HepG2 (cell line): ENCODE measurements at regions not wholly inside any gene's neighbourhood (a gene's known extent, or its start where the extent isn't known, plus 50 kb on each side); places are given as distances from the start of the nearest gene placed in this dataset.

Experiments used
- ATAC-seq: fragments of 200-7000 bp; cut with Tn5 transposase; 3 replicates; pipeline ENCODE4 v1.9.1; 2020; ENCODE audit warnings: mild to moderate bottlenecking, moderate library complexity
- BruUV-seq: library from RNA; stranded (reverse); fragments of 400-500 nt; replicated peaks from 2 replicates; lab custom pipeline; 2021; lab: Mats Ljungman, UMichigan
- CTCF ChIA-PET: fragments of 300-600 bp; formaldehyde crosslinking; extraction: SDS; loops from one replicate; lab custom pipeline; 2021; ENCODE audit warnings: low total read pairs, inconsistent platforms, low intra/inter-chr PET ratio; lab: Yijun Ruan, JAX
- POLR2A ChIA-PET: fragments of 350-600 bp; sonication (Branson Sonifier 250); formaldehyde crosslinking; loops from one replicate; lab custom pipeline; 2020; ENCODE audit warnings: antibody characterized with exemption, inconsistent platforms; lab: Yijun Ruan, JAX
- DNase-seq: peaks from one replicate; pipeline ENCODE4 v3.0.0-alpha.2; 2015; ENCODE audit warnings: low spot score
- FAIRE-seq: peaks from 3 replicates; lab custom pipeline; 2011; peaks lifted over from hg19 to GRCh38; lab: Jason Lieb, UNC
- H2AFZ ChIP-seq: one replicate; pipeline ENCODE4 v1.6.1; 2011; ENCODE audit warnings: low read length, inconsistent platforms
- H3K27ac ChIP-seq: fragments of 300-600 bp; 3 replicates; pipeline ENCODE4 v1.8.0; 2011; ENCODE audit warnings: mixed run types, mild to moderate bottlenecking, mixed read lengths, low read length, inconsistent platforms; ENCODE audit not compliant: insufficient read depth; ENCODE audit errors: extremely low read length
- H3K27me3 ChIP-seq, 2 experiments: fragments of 200-600 bp in 1 of 2; 2 replicates in 1 of 2; 3 replicates in 1 of 2; pipeline versions ENCODE4 v1.6.0 to v1.8.0; 2011; ENCODE audit warnings: low read length in 2 of 2, mild to moderate bottlenecking in 2 of 2, moderate library complexity in 2 of 2, inconsistent platforms in 1 of 2; ENCODE audit not compliant: insufficient read depth in 2 of 2, control insufficient read depth in 1 of 2
- H3K36me3 ChIP-seq, 2 experiments: fragments of 200-600 bp in 1 of 2; replicated peaks in 1 of 2; 2 replicates in 1 of 2; 3 replicates in 1 of 2; pipeline versions ENCODE4 v1.5.1 to v1.8.0; 2011; ENCODE audit warnings: low read length in 2 of 2, inconsistent platforms in 1 of 2; ENCODE audit not compliant: insufficient read depth in 2 of 2, control insufficient read depth in 1 of 2
- H3K4me1 ChIP-seq: 2 replicates; pipeline ENCODE4 v1.5.1; 2012; ENCODE audit warnings: low read length, inconsistent platforms; ENCODE audit not compliant: insufficient read depth
- H3K4me2 ChIP-seq: 2 replicates; pipeline ENCODE4 v1.6.0; 2011; ENCODE audit warnings: low read depth, low read length, inconsistent platforms
- H3K4me3 ChIP-seq, 3 experiments: fragments of 200-600 bp in 1 of 3; sonication (generic), shearing (Covaris generic) in 1 of 3; replicated peaks in 1 of 3; 2 replicates each; pipeline ENCODE4 v1.5.1; 2011 to 2016; ENCODE audit warnings: low read length in 3 of 3, inconsistent platforms in 2 of 3, low read depth in 2 of 3, mild to moderate bottlenecking in 2 of 3, control low read depth in 1 of 3, mixed read lengths in 1 of 3; ENCODE audit not compliant: insufficient read depth in 1 of 3
- H3K79me2 ChIP-seq: one replicate; pipeline ENCODE4 v1.6.1; 2011; ENCODE audit warnings: low read length, inconsistent platforms; ENCODE audit not compliant: insufficient read depth
- H3K9ac ChIP-seq: 2 replicates; pipeline ENCODE4 v1.6.0; 2011; ENCODE audit warnings: mild to moderate bottlenecking, low read depth, low read length, inconsistent platforms; ENCODE audit not compliant: insufficient read depth
- H3K9me3 ChIP-seq: 2 replicates; pipeline ENCODE4 v1.5.1; 2012; ENCODE audit warnings: mild to moderate bottlenecking, low read length
- H4K20me1 ChIP-seq: 2 replicates; pipeline ENCODE4 v1.6.0; 2011; ENCODE audit warnings: inconsistent platforms, mild to moderate bottlenecking, low read length, moderate library complexity; ENCODE audit not compliant: insufficient read depth
- ARID3A ChIP-seq: IDR thresholded peaks from 2 replicates; pipeline ENCODE4 v1.6.1; 2012; ENCODE audit warnings: low read depth, low read length, improper control_type of control experiment
- CEBPG ChIP-seq: IDR thresholded peaks from 2 replicates; pipeline ENCODE4 v1.6.1; 2016
- DR1 ChIP-seq: sonication (generic); formaldehyde crosslinking; IDR thresholded peaks from 2 replicates; pipeline ENCODE4 v1.8.0; 2021; ENCODE audit warnings: mild to moderate bottlenecking, missing genetic modification reagents, inconsistent platforms
- ESRRA ChIP-seq: sonication (generic); formaldehyde crosslinking; IDR thresholded peaks from 2 replicates; pipeline ENCODE4 v1.5.1; 2020; ENCODE audit warnings: mild to moderate bottlenecking, low read depth, missing genetic modification reagents
- HMGXB4 ChIP-seq, 2 experiments: sonication (generic) in 1 of 2; formaldehyde crosslinking in 1 of 2; IDR thresholded peaks; 2 replicates each; pipeline versions ENCODE4 v1.4.0 to v1.6.1; 2018 to 2020; ENCODE audit warnings: missing genetic modification reagents in 2 of 2, borderline replicate concordance in 1 of 2, low read depth in 1 of 2, mild to moderate bottlenecking in 1 of 2, missing biosample characterization in 1 of 2
- MEIS1 ChIP-seq: sonication (generic); formaldehyde crosslinking; IDR thresholded peaks from 2 replicates; pipeline ENCODE4 v1.9.0; 2021; ENCODE audit warnings: mild to moderate bottlenecking, missing genetic modification reagents, moderate library complexity, borderline replicate concordance
- PITX1 ChIP-seq: sonication (generic); formaldehyde crosslinking; IDR thresholded peaks from 2 replicates; pipeline ENCODE4 v1.5.1; 2020; ENCODE audit warnings: mild to moderate bottlenecking, missing genetic modification reagents
- REPIN1 ChIP-seq: sonication (generic); formaldehyde crosslinking; IDR thresholded peaks from 2 replicates; pipeline ENCODE4 v1.8.0; 2022; ENCODE audit warnings: missing genetic modification reagents, low read depth, mild to moderate bottlenecking, borderline replicate concordance
- SOX5 ChIP-seq: IDR thresholded peaks from 2 replicates; pipeline ENCODE4 v1.6.1; 2016; ENCODE audit warnings: borderline replicate concordance
- SPEN ChIP-seq: sonication (generic); formaldehyde crosslinking; IDR thresholded peaks from 2 replicates; pipeline ENCODE4 v1.5.1; 2020; ENCODE audit warnings: low read depth, mild to moderate bottlenecking, missing genetic modification reagents
- XRCC5 ChIP-seq: fragments of 200-400 bp; formaldehyde crosslinking; optimal IDR thresholded peaks from 2 replicates; pipeline ENCODE3; 2017; ENCODE audit warnings: mild to moderate bottlenecking, low read length
- ZHX1 ChIP-seq: sonication (generic); formaldehyde crosslinking; IDR thresholded peaks from 2 replicates; pipeline ENCODE4 v1.8.1; 2022; ENCODE audit warnings: low read depth, mild to moderate bottlenecking, missing genetic modification reagents
- ZNF138 ChIP-seq: sonication (generic); formaldehyde crosslinking; IDR thresholded peaks from 2 replicates; pipeline ENCODE4 v1.5.0; 2020; ENCODE audit warnings: mild to moderate bottlenecking, low read depth, missing genetic modification reagents
- ZNF225 ChIP-seq: sonication (generic); formaldehyde crosslinking; IDR thresholded peaks from 2 replicates; pipeline ENCODE4 v1.4.0; 2020; ENCODE audit warnings: mild to moderate bottlenecking, missing genetic modification reagents
- ZNF232 ChIP-seq: sonication (generic); formaldehyde crosslinking; IDR thresholded peaks from 2 replicates; pipeline ENCODE4 v1.4.0; 2020; ENCODE audit warnings: missing genetic modification reagents, borderline replicate concordance
- ZNF24 ChIP-seq: fragments of 450-650 bp; IDR thresholded peaks from 2 replicates; pipeline ENCODE4 v1.6.1; 2017; ENCODE audit warnings: antibody characterized with exemption, mild to moderate bottlenecking
- ZNF260 ChIP-seq: sonication (generic); formaldehyde crosslinking; IDR thresholded peaks from 2 replicates; pipeline ENCODE4 v1.4.0; 2020; ENCODE audit warnings: missing genetic modification reagents, low read depth, mild to moderate bottlenecking, borderline replicate concordance
- ZNF557 ChIP-seq: sonication (generic); formaldehyde crosslinking; IDR thresholded peaks from 2 replicates; pipeline ENCODE4 v1.4.0; 2020; ENCODE audit warnings: missing genetic modification reagents
- ZSCAN21 ChIP-seq: sonication (generic); formaldehyde crosslinking; IDR thresholded peaks from 2 replicates; pipeline ENCODE4 v1.8.0; 2022; ENCODE audit warnings: mild to moderate bottlenecking, missing genetic modification reagents, moderate library complexity, borderline replicate concordance
- WGBS: methylation state at CpG from one replicate; pipeline ENCODE4 v1.1.6; 2017; ENCODE audit warnings: low lambda C conversion rate; 5-methylcytosine and 5-hydroxymethylcytosine counted together
- in situ Hi-C: cut with HindIII; loops from 2 replicates; pipeline ENCODE4 v1.10.0; 2017; ENCODE audit warnings: low pct_unique_long_range_greater_than_20kb; ENCODE audit not compliant: extremely low pct_ligation_motif_present
- intact Hi-C: fragments of 100-400 bp; cut with micrococcal nuclease; formaldehyde crosslinking; loops from one replicate; pipeline ENCODE4 v1.10.0; 2022; ENCODE audit not compliant: unreplicated experiment

GRCh38 chr10:47237316-47238260, 62.4 kb upstream of the GDF10 start:
- no peak for ATAC-seq
- no peaks in the 10 kb centered on the region for H3K79me2 ChIP-seq
- in situ Hi-C loops (no loop called here), intact Hi-C loops (no loop called here)
- no peak overlapping the region for H3K4me2 ChIP-seq
- ChIA-PET POLR2A (no interaction called here), CTCF (no interaction called here)
- 7% methylated on average over 8 of the region's 10 CpGs for WGBS
- H3K27ac ChIP-seq = no peak overlapping the region
- H2AFZ ChIP-seq = no peak overlapping the region
- DNase-seq = no peak
- BruUV-seq = no TSS peak
- no peak overlapping the region for H3K9ac ChIP-seq
- H3K4me1 ChIP-seq = no peaks in the 10 kb centered on the region
- H3K4me3 ChIP-seq = no peak overlapping the region
- H3K9me3 ChIP-seq = no peaks in the 10 kb centered on the region
- no peaks in the 10 kb centered on the region for H3K36me3 ChIP-seq
- no peaks in the 10 kb centered on the region for H4K20me1 ChIP-seq
- no peak for FAIRE-seq
- peaks cover 1 to 7% of the 10 kb centered on the region in 2 experiments; a peak in 3 of 5 replicates for H3K27me3 ChIP-seq
- TF ChIP-seq REPIN1 (CRISPR knock-in tag) (no peak), HMGXB4 (CRISPR knock-in tag; IDR thresholded peaks at IDR 0.05; ENCODE audit: borderline replicate concordance in 1 of 2, low read depth in 1 of 2) (no peak), MEIS1 (no peak), ZNF24 (no peak), ZNF232 (CRISPR knock-in tag) (no peak), CEBPG (CRISPR knock-in tag) (no peak), ZNF225 (CRISPR knock-in tag) (no peak), XRCC5 (no peak), ZNF260 (CRISPR knock-in tag) (no peak), SOX5 (CRISPR knock-in tag) (no peak), ARID3A (no peak), ZNF138 (CRISPR knock-in tag) (no peak), ESRRA (CRISPR knock-in tag) (no peak), PITX1 (CRISPR knock-in tag) (no peak), DR1 (CRISPR knock-in tag) (no peak), ZHX1 (CRISPR knock-in tag) (no peak), ZNF557 (no peak), SPEN (no peak), ZSCAN21 (no peak)
